Right lobe of liver (tissue), 6 donors: ENCODE measurements at regions not wholly inside any gene's neighbourhood (a gene's known extent, or its start where the extent isn't known, plus 50 kb on each side); places are given as distances from the start of the nearest gene placed in this dataset.

Experiments
- ATAC-seq, 4 donors: fragments of 200-7000 bp; cut with Tn5 transposase; one replicate each; pipeline ENCODE4 v1.9.1; 2020; ENCODE audit warnings: mild to moderate bottlenecking in 4 of 4, moderate library complexity in 4 of 4
- DNase-seq, 3 donors: peaks; one replicate each; pipeline ENCODE4 v3.0.0-alpha.2; 2020
- H3K27ac ChIP-seq, 3 donors: fragments of 200-600 bp; one replicate each; pipeline ENCODE4 v1.8.0; 2022
- H3K27me3 ChIP-seq, 2 donors: fragments of 200-600 bp; one replicate each; pipeline ENCODE4 v1.8.0; 2022
- H3K36me3 ChIP-seq, 4 donors: fragments of 200-600 bp; sonication (generic) in 1 of 4; one replicate each; pipeline versions ENCODE4 v1.5.1 to v1.8.0; 2017 to 2022; ENCODE audit warnings: control low read depth in 1 of 4
- H3K4me1 ChIP-seq, 4 donors: fragments of 200-600 bp; sonication (generic) in 1 of 4; one replicate each; pipeline versions ENCODE4 v1.5.1 to v1.8.0; 2017 to 2022; ENCODE audit warnings: control low read depth in 1 of 4
- H3K4me3 ChIP-seq, 3 donors: fragments of 200-600 bp; one replicate each; pipeline ENCODE4 v1.8.0; 2022
- H3K9me3 ChIP-seq, 4 donors: fragments of 200-600 bp; sonication (generic) in 1 of 4; one replicate each; pipeline versions ENCODE4 v1.5.1 to v1.8.0; 2017 to 2022; ENCODE audit warnings: control low read depth in 1 of 4
- POLR2A ChIP-seq: fragments of 450-650 bp; IDR thresholded peaks from one replicate; pipeline ENCODE4 v1.6.1; 2017; ENCODE audit warnings: antibody characterized with exemption, mild to moderate bottlenecking
- WGBS: methylation state at CpG from one replicate; pipeline ENCODE4 v1.1.6; 2018; ENCODE audit warnings: low coverage, low lambda C conversion rate; ENCODE audit not compliant: insufficient coverage; ENCODE audit errors: missing lambda C conversion rate; 5-methylcytosine and 5-hydroxymethylcytosine counted together
- intact Hi-C, 2 donors: fragments of 100-400 bp; cut with DNase I; formaldehyde crosslinking; loops; one replicate each; pipeline versions ENCODE4 v1.11.2 to v1.14.1; 2022
- TF ChIP-seq, protein P1 (sequence below), 4 donors: fragments of 200-600 bp in 3 of 4; fragments of 450-650 bp in 1 of 4; IDR thresholded peaks; one replicate each; pipeline versions ENCODE4 v1.5.1 to v1.8.0; 2016 to 2022; ENCODE audit warnings: antibody characterized with exemption in 4 of 4, mild to moderate bottlenecking in 2 of 4
- donor health status: DM: no; HTN: yes; CAD: no.
- donor health status: DM: no; HTN: no; CAD: no.
- donor health status: DM: no; HTN: no; CAD: no.
- donor health status: DM: no; HTN: yes; CAD: no.
- donor health status: DM: no; HTN: yes; CAD: no.

DNA sequence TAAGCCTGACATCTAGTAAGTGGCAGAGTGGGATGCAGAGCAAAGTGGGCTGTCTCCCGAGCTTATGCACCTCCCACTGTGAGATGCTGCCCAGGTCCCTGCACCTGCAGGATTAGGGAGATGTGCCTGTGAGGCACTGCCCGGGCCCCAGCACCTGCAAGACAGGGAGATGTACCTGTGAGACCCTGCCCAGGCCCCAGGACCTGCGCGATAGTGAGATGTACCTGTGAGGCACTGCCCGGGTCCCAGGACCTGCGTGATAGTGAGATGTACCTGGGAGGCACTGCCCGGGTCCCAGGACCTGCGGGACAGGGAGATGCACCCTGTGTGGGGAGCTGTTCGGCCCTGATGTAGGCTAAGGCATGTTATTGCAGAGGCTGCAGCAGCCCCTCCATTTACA is 622.8 kb downstream of the PTPRU start:
- no peak overlapping the region for H3K4me3 ChIP-seq
- intact Hi-C loops = no loop called here
- H3K9me3 ChIP-seq = peaks cover 0 to 4% (median 0%) of the 10 kb centered on the region in 4 donors
- H3K4me1 ChIP-seq = no peaks in the 10 kb centered on the region
- no peak overlapping the region for H3K27ac ChIP-seq
- DNase-seq (no peak), ATAC-seq (no peak)
- H3K27me3 ChIP-seq = no peaks in the 10 kb centered on the region
- no peaks in the 10 kb centered on the region for H3K36me3 ChIP-seq
- WGBS = 53% methylated on average over 2 of the region's 9 CpGs
- TF ChIP-seq, protein P1, sequence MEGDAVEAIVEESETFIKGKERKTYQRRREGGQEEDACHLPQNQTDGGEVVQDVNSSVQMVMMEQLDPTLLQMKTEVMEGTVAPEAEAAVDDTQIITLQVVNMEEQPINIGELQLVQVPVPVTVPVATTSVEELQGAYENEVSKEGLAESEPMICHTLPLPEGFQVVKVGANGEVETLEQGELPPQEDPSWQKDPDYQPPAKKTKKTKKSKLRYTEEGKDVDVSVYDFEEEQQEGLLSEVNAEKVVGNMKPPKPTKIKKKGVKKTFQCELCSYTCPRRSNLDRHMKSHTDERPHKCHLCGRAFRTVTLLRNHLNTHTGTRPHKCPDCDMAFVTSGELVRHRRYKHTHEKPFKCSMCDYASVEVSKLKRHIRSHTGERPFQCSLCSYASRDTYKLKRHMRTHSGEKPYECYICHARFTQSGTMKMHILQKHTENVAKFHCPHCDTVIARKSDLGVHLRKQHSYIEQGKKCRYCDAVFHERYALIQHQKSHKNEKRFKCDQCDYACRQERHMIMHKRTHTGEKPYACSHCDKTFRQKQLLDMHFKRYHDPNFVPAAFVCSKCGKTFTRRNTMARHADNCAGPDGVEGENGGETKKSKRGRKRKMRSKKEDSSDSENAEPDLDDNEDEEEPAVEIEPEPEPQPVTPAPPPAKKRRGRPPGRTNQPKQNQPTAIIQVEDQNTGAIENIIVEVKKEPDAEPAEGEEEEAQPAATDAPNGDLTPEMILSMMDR (IDR thresholded peaks at IDR 0.05) = no peak
- TF ChIP-seq POLR2A = no peak

DNA sequence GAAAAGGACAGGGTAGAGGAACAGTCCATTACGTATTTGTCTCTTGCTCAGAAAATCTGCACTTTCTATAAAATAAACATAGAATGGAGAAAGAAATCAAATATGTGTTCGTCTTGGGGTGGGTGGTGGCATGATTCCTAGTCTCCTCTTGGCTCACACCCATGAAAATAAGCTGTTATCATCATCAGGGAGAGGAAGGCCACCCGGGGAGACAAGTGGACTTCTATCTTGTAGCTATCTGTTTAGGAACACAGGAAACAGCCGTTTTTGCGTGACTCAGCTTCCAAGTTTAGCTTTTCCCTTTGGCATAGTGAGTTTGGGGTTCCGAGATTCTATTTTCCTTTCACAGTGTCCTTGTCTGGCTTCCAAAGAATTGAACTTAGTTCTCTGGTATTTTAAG is 622.3 kb downstream of the PTPRU start:
- peaks cover 0 to 4% (median 0%) of the 10 kb centered on the region in 4 donors for H3K9me3 ChIP-seq
- WGBS = 48% methylated on average over 5 of the region's 6 CpGs
- DNase-seq (no peak), ATAC-seq (peak in 2 of 4 donors; percentile 28 to 44)
- no peaks in the 10 kb centered on the region for H3K4me1 ChIP-seq
- TF ChIP-seq, protein P1 (IDR thresholded peaks at IDR 0.05) = no peak
- TF ChIP-seq POLR2A = no peak
- intact Hi-C loops = no loop called here
- no peaks in the 10 kb centered on the region for H3K36me3 ChIP-seq
- no peaks in the 10 kb centered on the region for H3K27me3 ChIP-seq
- no peak overlapping the region for H3K27ac ChIP-seq
- H3K4me3 ChIP-seq = no peak overlapping the region

DNA sequence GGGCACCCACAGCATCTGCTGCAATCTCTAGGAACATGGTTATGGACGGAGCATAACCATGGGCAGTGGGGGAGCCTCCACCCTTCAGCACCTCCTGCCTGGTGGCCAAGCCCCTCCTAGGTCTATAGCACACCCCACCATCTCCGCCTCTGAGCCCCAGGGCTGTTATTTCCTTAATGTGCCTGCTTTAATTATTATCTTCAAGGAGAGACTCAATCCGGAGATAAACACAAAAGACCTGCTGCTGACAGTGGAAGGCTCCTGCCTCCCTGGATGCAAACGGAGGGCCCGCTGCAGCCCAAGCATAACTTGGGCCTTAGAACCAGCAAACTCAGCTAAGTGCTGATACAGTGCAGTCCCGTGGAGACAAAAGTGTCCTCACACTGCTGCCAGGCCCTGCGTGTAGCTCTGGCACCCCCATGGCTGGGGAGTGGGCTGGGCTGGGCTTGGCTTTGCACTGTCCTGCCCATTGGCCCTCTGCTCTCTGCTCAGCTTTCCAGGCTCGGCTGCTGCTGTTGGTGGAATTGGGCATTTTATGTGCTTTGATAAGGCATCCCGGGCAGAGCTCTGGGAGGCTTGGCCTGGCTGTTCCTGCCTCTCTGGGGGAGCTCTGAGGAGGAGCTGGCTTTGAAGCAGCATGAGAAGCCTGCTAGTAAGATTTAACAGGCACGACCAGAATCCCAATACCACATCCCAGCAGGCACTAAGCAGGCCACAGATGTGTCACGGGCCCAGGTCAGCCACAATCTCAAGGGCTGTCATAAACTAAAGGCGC is 620.2 kb downstream of the PTPRU start:
- H3K36me3 ChIP-seq = no peaks in the 10 kb centered on the region
- H3K27ac ChIP-seq = no peak overlapping the region
- 33% methylated on average over 4 of the region's 12 CpGs for WGBS
- no peak for DNase-seq
- TF ChIP-seq, protein P1 (IDR thresholded peaks at IDR 0.05) = no peak
- no peak for TF ChIP-seq POLR2A
- H3K4me3 ChIP-seq = no peak overlapping the region
- H3K4me1 ChIP-seq = no peaks in the 10 kb centered on the region
- no peak for ATAC-seq
- H3K9me3 ChIP-seq = peaks cover 0 to 4% (median 0%) of the 10 kb centered on the region in 4 donors
- intact Hi-C loops = no loop called here
- H3K27me3 ChIP-seq = no peaks in the 10 kb centered on the region

DNA sequence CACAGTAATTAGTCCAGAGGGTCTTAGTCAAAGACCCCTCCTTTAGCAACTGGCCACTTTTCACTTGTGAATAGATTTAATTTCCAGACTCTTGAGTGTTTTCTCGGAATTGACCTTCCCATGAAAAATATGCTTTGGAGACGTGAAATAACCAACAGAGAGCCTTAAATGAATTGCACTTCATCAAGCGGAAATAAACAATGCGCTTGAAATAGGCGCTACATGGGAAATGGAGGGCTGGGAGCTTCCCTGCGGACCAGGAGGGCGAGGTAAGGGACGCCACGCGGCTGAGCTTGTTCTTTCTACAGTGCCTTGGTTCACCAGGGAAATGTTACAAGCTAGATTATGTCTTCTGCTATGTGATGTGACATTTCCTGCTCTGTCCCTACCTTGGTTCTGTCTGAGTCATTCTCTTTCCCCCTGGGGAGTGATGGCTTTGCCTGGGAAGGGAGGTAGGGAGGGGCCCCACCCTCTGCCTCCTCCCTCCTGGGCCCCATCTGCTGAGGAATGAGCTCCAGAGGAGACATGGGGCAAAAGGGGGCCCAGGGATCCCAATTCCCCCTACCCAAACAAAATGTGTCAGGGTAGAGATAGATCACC is 619.3 kb downstream of the PTPRU start:
- 71% methylated on average over 10 of the region's 10 CpGs for WGBS
- Histone ChIP-seq H3K4me3 (no peak overlapping the region), H3K27ac (no peak overlapping the region), H3K36me3 (no peaks in the 10 kb centered on the region), H3K9me3 (peaks cover 0 to under 1% (median 0%) of the 10 kb centered on the region in 4 donors), H3K27me3 (no peaks in the 10 kb centered on the region), H3K4me1 (no peaks in the 10 kb centered on the region)
- TF ChIP-seq, protein P1 (IDR thresholded peaks at IDR 0.05) = no peak
- no peak for TF ChIP-seq POLR2A
- intact Hi-C loops = no loop called here
- ATAC-seq (no peak), DNase-seq (no peak)
